ENCODE measurements at regions not wholly inside any gene's neighbourhood (a gene's known extent, or its start where the extent isn't known, plus 50 kb on each side); places are given as distances from the start of the nearest gene placed in this dataset.

DNA sequence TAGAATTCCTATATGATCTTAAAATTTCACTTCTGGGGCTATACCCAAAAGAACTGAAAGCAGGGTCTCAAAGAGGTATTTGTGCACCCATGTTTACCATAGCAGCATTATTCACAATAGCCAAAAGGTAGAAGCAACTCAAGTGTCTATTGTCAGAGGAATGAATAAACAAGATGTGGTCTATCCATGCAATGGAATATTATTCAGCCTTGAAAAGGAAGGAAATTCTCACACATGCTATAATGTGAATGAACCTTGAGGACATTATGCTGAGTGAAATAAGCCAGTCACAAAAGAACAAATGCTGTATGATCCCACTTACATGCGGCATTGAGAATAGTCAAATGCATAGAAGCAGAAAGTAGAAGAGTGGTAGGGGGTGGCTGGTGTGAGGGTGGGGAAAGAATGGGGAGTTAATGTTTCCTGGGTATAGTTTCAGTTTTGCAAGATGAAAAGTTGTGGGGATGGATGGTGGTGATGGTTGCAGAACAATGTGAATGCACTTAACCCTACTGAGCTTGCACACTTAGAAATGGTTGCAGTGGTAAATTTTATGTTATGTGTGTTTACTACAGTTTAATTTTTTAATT, 122.4 kb downstream of the TOMM20 start:
- intact Hi-C loops (cut with micrococcal nuclease; ENCODE audit: unreplicated experiment) (no loop called here), in situ Hi-C loops (cut with HindIII; ENCODE audit: low pct_unique_long_range_greater_than_20kb, low sequenced_read_pairs) (no loop called here)
- Histone ChIP-seq H3K27ac (ENCODE audit: low read length) (peak overlapping the region; percentile 64; the same call in 1 of the 2 replicates), H3K36me3 (ENCODE audit: control insufficient read depth, insufficient read depth, low read length) (no peaks in the 10 kb centered on the region), H3K4me1 (ENCODE audit: control insufficient read depth, insufficient read depth, low read length) (peaks cover under 1% of the 10 kb centered on the region), H3K27me3 (ENCODE audit: control insufficient read depth, insufficient read depth, low read length) (no peaks in the 10 kb centered on the region), H3K4me3 (ENCODE audit: low read depth in 2 of 2, low read length in 2 of 2) (no peak overlapping the region), H3K9me3 (ENCODE audit: control insufficient read depth, insufficient read depth, low read depth, low read length) (peaks cover 3% of the 10 kb centered on the region; the same call in 1 of the 2 replicates)
- no peak for ATAC-seq
- DNase-seq (ENCODE audit: low read depth, low spot score) = no peak
- POLR2A ChIA-PET = interaction anchor here (0.7 kb wide), 1 partner anchor 70 kb away, joined by 3 read pairs; no protein-coding TSS in a partner anchor
- no TSS peak for BruUV-seq (replicated peaks)
- CTCF ChIA-PET = no interaction called here
- TF ChIP-seq, protein P1, sequence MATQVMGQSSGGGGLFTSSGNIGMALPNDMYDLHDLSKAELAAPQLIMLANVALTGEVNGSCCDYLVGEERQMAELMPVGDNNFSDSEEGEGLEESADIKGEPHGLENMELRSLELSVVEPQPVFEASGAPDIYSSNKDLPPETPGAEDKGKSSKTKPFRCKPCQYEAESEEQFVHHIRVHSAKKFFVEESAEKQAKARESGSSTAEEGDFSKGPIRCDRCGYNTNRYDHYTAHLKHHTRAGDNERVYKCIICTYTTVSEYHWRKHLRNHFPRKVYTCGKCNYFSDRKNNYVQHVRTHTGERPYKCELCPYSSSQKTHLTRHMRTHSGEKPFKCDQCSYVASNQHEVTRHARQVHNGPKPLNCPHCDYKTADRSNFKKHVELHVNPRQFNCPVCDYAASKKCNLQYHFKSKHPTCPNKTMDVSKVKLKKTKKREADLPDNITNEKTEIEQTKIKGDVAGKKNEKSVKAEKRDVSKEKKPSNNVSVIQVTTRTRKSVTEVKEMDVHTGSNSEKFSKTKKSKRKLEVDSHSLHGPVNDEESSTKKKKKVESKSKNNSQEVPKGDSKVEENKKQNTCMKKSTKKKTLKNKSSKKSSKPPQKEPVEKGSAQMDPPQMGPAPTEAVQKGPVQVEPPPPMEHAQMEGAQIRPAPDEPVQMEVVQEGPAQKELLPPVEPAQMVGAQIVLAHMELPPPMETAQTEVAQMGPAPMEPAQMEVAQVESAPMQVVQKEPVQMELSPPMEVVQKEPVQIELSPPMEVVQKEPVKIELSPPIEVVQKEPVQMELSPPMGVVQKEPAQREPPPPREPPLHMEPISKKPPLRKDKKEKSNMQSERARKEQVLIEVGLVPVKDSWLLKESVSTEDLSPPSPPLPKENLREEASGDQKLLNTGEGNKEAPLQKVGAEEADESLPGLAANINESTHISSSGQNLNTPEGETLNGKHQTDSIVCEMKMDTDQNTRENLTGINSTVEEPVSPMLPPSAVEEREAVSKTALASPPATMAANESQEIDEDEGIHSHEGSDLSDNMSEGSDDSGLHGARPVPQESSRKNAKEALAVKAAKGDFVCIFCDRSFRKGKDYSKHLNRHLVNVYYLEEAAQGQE (IDR thresholded peaks at IDR 0.05; ENCODE audit: insufficient read depth in 1 of 2, low read depth in 2 of 2, low read length in 1 of 2) = no peak
- TF ChIP-seq POLR2AphosphoS5 (IDR thresholded peaks at IDR 0.05; ENCODE audit: low read depth, low read length) (no peak), SIN3A (IDR thresholded peaks at IDR 0.05; ENCODE audit: borderline replicate concordance, insufficient read depth, low read depth, low read length) (no peak), TCF7L2 (IDR thresholded peaks at IDR 0.05; ENCODE audit: low read depth, low read length) (no peak)
- TF ChIP-seq, protein P2, sequence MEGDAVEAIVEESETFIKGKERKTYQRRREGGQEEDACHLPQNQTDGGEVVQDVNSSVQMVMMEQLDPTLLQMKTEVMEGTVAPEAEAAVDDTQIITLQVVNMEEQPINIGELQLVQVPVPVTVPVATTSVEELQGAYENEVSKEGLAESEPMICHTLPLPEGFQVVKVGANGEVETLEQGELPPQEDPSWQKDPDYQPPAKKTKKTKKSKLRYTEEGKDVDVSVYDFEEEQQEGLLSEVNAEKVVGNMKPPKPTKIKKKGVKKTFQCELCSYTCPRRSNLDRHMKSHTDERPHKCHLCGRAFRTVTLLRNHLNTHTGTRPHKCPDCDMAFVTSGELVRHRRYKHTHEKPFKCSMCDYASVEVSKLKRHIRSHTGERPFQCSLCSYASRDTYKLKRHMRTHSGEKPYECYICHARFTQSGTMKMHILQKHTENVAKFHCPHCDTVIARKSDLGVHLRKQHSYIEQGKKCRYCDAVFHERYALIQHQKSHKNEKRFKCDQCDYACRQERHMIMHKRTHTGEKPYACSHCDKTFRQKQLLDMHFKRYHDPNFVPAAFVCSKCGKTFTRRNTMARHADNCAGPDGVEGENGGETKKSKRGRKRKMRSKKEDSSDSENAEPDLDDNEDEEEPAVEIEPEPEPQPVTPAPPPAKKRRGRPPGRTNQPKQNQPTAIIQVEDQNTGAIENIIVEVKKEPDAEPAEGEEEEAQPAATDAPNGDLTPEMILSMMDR (IDR thresholded peaks at IDR 0.05) = no peak

DNA sequence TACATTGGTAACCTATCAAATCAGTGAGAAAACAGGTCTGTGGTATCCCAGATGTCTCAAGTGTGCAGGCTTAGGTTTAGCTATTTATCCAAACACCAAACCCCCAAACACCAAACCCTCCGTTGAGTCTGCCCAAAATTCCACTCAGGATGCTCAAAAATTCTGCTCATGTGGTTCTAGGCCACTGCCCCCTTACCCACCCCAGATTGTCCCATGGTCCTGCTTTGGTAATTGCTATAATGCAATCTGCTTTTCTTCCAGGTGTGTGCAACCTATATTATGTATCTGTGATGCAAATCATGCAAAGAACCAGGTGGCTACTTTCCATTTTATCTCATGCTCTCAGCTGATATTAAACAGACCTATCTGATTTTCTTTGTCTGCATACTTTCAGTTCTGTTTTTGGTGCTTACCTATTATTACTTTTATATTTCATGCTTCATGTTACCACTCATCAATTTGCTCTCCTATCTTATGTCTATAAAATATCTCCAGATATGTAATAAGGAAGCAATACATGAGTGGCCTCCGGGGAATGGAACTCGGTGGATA, 123.7 kb downstream of the TOMM20 start:
- ATAC-seq (no peak), DNase-seq (ENCODE audit: low read depth, low spot score) (no peak)
- BruUV-seq (replicated peaks) = no TSS peak
- CTCF ChIA-PET = no interaction called here
- Histone ChIP-seq H3K36me3 (ENCODE audit: control insufficient read depth, insufficient read depth, low read length) (no peaks in the 10 kb centered on the region), H3K27ac (ENCODE audit: low read length) (peak overlapping the region; percentile 69; the same call in 1 of the 2 replicates), H3K4me3 (ENCODE audit: low read depth in 2 of 2, low read length in 2 of 2) (no peak overlapping the region), H3K4me1 (ENCODE audit: control insufficient read depth, insufficient read depth, low read length) (no peaks in the 10 kb centered on the region), H3K9me3 (ENCODE audit: control insufficient read depth, insufficient read depth, low read depth, low read length) (peaks cover 3% of the 10 kb centered on the region; the same call in 1 of the 2 replicates), H3K27me3 (ENCODE audit: control insufficient read depth, insufficient read depth, low read length) (no peaks in the 10 kb centered on the region)
- intact Hi-C loops (cut with micrococcal nuclease; ENCODE audit: unreplicated experiment) = no loop called here
- TF ChIP-seq, protein P1 (IDR thresholded peaks at IDR 0.05; ENCODE audit: insufficient read depth in 1 of 2, low read depth in 2 of 2, low read length in 1 of 2) = no peak
- TF ChIP-seq TCF7L2 (IDR thresholded peaks at IDR 0.05; ENCODE audit: low read depth, low read length) = no peak
- TF ChIP-seq, protein P2 (IDR thresholded peaks at IDR 0.05) = no peak
- TF ChIP-seq POLR2AphosphoS5 (IDR thresholded peaks at IDR 0.05; ENCODE audit: low read depth, low read length) = no peak
- no peak for TF ChIP-seq SIN3A (IDR thresholded peaks at IDR 0.05; ENCODE audit: borderline replicate concordance, insufficient read depth, low read depth, low read length)
- in situ Hi-C loops (cut with HindIII; ENCODE audit: low pct_unique_long_range_greater_than_20kb, low sequenced_read_pairs) = no loop called here
- POLR2A ChIA-PET = no interaction called here

Data from Panc1 (cell line).